Dedifferentiated amniotic fluid mesenchymal stem cell (primary cell): ENCODE measurements at regions not wholly inside any gene's neighbourhood (a gene's known extent, or its start where the extent isn't known, plus 50 kb on each side); places are given as distances from the start of the nearest gene placed in this dataset.
"Not testable (repeated sequence)": the region's sequence is repeated elsewhere in the genome, so short reads cannot be mapped to it uniquely, and the experiment has no call there.

Source experiments
- DNase-seq: peaks from one replicate; pipeline ENCODE4 v3.0.0-alpha.2; 2016; ENCODE audit errors: extremely low spot score

DNA sequence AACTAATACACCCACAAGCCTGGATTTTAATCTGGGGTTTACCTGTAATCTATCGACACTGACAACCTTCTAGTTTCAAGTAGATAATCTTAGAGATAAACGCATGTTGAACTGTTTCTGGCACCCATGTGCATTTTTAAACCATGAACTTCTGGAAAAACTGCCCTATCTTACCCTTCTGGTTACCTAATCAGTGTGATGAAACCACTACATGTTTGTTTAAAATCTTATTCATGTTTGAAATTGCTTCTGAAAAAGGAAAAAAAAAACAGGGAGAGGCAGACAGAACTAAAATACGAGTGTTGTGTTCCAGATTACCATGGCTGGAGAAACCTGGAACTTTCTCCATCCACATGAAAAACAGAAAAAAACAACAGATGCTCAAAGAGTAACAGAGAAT is 139.3 kb downstream of the MID1IP1 start:
- DNase-seq = no peak

DNA sequence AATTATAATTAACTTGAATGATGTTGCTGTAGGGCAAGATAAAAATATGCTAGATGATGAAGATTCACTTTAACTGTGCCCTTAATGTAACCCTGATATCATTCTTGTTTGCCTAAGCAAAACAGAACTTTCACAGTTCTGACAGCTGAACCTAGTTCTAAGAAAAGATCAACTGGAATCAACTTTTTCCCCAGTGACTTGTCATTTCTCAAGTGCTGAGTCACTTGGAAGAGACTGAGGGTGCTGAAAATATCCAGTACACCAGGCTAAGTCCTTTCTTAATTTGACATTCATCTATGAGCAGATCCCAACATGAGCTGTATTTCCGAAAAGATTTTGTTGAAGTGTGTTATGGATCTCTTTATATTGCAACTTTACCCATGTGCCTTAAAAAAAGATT is 140.4 kb downstream of the MID1IP1 start:
- no peak for DNase-seq

DNA sequence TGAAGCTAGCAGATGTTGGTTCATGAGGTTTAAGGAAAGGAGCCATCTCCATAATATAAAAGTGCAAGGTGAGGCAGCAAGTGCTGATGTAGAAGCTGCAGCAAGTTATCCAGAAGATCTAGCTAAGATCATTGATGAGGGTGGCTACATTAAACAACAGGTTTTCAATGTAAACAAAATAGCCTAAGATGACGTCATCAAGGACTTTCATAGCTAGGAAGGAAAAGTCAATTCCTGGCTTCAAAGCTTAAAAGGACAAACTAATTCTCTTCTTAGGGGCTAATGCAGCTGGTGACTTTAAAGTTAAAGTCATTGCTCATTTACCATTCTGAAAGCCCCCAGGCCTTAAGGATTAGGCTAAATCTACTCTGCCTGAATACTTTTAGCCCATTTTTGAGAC is 141.9 kb downstream of the MID1IP1 start:
- DNase-seq = no peak

DNA sequence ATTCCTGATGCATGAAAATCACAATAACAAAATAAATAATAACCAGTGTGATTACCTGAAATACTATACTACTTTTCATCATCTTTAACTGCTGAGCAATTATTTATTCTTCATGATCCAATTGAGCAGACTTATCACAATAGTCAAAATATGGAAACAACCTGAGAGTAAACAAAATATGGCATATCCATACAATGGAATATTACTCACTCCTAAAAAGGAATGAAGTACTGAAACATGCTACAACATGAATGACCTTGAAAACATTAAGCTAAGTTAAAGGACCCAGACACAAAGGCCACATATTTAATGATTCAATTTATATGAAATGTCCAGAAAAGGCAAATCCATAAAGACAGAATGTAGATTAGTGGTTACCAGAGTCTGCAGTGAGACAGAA is 146.8 kb downstream of the MID1IP1 start:
- DNase-seq = no peak

DNA sequence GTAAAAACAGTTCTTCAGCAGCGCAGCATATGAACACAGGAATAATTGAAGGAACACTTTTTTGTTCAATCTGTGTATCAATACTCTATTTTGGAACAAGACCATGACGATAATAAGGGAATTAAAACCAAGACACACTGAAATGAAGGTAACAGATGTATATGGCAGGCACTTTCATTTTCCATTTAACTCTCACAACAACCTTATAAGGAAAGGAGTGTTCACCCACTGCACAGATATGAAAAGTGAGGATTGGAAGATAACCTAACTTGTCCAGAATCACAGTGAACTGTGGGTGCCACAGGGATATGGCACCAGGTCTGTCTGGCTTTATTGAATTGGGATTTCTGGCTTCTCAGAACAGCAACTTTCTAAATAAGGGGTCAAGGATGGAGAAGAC is 153.3 kb downstream of the MID1IP1 start:
- DNase-seq = no peak

DNA sequence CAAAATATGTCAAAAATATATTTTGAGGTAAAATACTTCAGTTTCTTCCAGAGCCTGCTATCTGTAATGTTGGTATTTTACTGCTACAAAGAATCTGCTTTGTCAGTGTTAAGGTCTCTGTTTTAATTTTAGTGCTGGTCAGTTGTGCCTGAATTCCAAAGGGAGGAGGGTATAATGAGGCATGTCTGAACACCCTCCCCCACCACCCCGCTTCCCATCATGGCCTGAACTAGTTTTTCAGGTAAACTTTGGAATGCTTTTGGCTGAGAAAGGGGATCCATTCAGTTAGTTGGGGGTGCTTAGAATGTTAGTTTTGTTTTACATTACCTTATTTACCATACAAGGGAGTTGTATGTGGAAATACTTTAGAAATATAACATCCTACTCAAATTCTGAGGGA is 158.5 kb downstream of the MID1IP1 start:
- no peak for DNase-seq

DNA sequence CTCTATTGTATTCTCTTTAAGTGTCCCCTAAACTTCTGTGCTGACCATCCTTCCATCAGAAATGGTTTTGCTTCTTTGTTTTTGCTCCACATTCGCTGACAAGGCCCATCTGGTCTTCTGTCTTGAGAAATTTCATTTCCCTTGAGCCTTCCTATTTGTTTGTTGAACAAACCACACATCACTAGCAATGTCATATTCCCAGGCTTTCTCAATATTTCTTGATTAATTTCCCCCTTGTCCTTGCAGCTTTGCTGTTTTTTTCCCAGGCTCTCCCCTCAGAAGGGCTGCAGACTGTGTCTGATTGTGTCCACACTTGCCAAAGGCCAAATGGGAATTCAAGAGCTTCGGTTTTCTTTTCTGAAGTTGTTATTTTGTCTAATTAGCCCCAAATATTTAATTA is 158.9 kb downstream of the MID1IP1 start:
- no peak for DNase-seq

DNA sequence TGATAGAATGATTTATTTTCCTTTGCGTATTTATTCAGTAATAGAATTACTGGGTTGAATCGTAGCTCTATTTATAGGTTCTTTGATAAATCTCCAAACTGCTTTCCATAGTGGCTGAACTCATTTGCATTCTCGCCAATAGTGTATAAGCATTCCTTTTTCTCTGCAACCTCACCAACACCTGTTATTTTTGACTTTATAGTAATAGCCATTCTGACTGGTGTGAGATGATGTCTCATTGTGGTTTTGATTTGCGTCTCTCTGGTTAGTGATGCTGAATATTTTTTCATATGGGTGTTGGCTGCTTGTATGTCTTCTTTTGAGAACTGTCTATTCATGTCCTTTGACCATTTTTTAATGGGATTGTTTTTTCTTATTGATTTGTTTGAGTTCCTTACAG is 160.7 kb downstream of the MID1IP1 start:
- no peak for DNase-seq

DNA sequence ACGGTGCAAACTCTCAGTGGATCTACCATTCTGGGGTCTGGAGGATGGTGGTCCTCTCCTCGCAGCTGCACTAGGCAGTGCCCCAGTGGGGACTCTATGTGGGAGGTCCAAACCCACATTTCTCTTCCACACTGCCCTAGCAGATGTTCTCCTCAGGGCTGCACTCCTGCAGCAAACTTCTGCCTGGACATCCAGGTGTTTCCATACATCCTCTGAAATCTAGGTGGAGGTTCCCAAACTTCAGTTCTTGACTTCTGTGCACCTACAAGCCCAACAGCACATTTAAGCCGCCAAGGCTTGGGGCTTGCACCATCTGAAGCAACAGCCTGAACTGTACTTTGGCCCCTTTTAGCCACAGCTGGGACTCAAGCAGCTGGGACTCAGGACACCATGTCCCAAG is 162.0 kb downstream of the MID1IP1 start:
- DNase-seq = not testable (repeated sequence)

DNA sequence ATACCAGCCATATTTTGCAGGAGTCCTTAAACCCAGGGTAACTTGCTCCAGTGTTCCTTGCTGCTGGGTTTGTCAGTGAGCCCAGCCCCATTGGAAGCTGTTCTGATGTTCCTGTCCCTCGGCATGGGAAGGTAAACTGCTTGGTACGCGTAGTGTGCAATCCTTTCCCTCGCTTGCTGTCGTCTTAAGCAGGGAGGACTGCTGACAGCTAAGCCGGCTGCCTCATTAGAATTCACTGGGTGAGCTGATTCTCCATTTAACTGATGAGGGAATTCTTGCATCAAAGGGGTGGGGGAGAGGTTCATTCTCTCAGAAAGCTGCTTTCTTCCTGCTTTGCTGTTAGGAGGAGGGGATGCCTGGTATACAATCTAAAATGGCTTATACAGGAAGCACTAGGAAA is 164.6 kb downstream of the MID1IP1 start:
- DNase-seq = no peak

DNA sequence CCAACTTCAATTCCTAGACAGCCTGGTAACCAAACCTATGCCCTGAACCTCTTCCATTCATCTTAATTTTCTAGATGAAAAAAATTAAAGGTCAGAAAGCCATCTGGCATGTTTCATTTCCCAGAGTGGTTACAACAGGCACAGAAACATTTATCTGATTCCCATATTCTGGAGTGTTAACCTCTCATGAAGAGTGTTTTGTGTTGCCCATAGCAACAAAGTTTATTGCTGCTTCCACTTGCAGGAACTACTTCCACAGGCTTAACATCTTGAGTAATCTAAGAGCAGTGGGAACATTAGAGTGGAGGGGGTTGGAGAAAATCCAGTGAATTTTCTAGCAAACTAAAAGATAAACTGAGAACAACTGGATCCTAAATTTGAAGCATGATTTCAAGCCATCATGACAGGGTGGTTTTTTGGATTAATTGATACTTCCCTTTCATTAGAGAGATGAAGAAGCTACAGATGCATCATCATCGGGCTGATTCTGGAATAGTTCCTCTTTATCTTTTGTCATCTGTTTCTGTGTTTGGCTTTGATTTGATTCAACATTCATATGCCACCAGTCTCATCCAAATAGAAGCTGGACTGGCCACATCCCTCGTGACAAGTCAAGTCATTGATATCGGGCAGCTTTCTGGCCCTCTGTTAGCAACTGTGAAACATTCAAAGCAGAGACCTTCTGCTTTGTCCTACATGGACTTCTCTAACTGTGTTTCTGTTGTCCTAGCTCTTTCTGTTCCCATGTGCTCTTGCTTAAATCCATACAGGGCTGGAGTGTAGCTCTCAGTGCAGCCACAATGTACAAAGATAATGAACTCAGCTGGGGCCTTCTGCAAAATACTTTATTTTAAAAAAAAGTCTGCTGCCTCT is 167.3 kb downstream of the MID1IP1 start:
- no peak for DNase-seq

DNA sequence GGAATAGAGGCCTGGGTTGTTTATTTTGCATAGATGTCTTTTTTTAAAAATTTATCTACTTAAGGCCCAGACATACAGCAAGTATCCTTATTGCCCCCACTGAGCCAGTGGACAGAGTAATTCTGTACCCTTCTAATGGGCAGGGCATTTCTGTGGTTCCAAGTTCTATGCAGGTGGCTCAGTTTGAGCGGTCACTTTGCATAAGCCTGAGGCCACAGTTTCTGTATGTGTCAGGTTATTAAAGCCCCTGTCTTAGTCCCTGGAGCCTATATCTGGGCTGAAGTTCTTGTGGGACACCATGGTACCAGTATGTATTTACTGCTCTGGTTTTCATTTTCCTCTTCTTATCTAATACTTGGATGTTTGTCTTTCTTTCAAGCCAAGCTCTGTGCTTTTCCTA is 168.8 kb downstream of the MID1IP1 start:
- no peak for DNase-seq

DNA sequence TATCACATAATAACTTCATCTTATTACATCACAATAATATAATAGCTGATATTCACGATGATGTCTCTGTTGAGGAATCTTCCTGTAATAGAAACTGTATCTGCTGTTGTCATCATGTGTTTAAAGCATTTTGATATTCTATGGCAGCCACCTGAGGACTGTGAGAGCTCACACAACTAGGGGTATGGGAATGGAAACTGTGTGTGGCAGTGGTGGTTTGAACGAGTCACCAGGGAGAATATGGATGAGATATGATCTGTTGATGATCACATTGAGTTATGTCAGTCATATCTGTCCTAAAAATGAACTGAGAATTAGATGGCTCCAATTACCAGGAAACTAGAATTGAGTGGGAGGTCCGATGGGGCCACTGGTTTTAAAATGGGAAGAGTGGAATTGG is 169.6 kb downstream of the MID1IP1 start:
- DNase-seq = no peak

DNA sequence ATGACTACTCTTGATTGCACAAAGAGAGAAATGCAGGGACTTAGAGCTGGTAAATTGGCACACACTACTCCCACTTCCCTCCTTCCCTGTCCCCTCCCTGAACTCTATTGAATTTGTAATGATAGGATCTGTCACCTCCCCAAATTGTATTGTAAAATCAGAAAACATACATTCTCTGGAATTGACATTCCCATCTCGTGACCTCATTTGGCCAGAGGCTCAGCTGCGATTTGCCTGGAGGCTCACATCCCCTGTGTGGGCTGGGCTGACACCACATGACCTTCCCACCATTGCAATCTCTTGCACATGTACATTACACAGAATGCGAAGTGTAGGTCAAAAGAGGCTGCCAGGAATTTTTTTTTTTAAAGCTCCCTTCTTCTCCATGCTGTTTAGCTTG is 172.1 kb downstream of the MID1IP1 start:
- peak; percentile 48 for DNase-seq

DNA sequence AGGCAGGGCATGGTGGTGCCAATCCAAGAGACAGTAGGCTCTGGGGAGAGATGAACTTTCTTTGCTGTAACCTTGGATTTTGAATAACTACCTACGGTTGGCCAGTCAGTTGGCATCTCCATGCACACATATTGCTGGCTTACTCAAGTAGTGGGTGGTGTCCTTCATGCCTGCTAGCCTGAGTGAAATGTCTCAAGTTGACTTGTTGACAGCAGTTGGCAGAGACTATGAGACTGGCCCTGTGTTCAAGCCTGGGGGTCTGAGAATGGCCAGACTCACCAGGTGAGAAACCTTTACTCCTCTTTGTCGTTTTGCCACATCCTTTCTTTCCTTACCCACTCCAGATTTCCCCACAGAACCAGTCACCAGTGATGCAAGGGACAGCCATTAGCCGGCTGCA is 173.3 kb downstream of the MID1IP1 start:
- no peak for DNase-seq

DNA sequence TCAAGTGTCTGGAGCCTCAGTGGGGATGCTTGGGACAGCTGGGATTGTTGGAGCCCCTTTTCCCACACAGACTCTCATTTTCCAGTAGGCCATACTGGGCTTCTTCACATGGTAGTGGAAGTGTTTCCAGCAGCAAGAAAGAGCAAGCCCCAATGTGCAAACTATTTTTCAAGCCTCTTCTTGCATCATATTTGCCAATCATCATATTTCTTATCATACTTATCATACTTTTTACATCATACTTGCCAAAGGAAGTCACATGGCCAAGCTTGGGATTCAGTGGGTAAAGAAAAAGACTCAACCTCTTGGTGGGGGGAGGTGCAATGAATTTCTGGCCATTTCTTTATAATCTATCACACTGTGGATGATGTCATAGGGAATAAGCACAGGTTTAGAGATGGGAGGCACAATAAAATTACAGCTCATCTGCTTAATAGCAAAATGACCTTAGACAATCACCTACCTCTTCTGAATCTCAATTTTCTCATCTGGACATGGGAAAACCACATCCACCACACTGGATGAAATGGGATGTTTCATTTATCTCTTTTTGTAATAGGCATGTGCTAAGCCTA is 174.2 kb downstream of the MID1IP1 start:
- DNase-seq = no peak

DNA sequence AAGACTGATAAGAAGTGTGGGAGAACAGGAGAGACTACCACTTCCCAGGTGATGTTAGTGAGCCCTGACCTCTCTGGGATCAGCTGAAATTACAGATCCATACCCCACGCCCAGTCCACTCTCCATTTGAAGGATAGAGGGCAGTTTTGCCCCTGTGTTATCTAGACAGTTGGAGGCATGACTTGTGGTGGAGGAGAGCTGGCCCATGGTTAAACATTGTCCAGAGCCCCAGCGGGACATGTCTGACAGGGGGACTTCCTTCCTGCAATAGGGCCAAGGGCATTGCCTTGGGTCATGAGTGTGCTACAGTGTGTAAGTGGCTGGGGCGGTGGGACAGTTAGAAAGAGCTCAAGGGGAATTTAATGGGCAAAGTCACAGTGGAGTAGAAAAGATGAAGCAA is 181.1 kb downstream of the MID1IP1 start:
- DNase-seq = no peak

DNA sequence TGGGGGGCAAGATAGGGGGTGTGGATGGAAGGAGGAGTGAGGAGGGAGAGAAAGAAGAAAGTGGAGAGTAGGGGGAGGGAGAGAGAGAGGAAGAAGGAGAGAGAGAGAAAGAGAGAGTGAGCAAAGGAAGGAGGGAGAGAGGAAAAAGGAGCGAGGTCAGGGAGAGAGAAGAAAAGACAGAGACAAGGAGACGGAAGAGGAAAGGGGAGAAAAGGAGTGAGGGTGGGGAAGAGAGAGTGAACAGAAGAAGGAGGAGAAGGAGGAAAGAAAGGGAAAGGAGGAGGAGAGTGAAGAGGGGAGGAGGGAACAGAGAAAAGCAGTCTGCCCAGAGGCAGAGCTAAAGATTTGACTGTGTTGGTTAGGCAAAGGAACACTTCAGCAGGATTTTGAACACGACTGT is 181.6 kb downstream of the MID1IP1 start:
- DNase-seq = no peak

DNA sequence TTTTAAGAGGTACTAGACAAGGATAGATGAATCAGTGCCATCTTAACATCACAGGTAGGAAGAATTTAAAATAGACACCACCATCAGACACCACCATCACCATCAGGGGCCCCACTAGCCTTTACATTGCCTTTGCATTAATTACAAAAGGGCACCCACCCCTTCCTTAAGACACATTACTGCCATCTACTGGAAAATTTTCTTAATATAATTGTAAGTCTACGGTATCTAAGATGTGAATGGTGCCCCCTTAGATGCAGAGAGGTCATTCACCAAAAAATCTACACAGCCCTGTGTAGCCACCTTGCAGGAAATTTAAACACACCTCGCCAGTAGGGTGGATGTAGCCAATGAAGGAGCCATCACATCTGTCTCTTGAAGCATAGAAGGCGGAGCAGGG is 184.1 kb downstream of the MID1IP1 start:
- DNase-seq = no peak

DNA sequence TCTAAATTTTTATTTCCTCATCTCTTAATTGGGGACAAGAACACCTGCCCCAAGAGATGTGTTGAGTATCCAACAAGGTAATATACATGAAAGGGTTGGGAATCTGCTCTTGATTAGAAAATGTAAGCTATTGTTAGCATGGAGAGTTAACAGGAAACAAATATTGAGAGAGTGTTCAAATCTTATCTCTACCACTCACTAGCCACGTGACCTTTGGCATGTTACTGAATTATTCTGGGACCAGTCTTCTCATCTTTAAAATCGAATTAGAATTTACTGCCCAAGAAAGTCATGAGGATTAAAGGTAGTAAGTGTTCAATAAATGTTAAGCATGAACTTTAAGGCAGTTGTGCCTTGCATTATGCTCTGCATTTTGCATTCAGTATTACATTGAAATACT is 184.7 kb downstream of the MID1IP1 start:
- no peak for DNase-seq

DNA sequence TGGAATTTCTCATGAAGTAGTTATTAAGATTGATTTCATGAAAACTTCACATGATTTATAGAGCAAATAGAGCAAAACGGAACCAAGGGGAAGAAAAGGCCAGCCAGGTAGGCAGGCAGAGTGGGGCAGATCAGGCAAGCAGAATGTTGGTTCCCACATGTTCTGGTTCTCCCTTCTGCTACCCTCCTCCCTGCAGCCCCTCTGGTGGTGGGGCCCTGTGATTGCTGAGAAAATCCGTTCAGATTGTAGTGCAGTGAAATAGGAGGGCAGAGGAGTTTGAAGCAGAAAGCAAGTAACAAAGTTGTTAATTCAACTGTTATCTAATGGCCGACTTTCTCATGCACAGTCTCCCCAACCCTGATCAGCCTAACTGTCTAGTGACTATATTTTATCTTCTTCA is 185.3 kb downstream of the MID1IP1 start:
- no peak for DNase-seq

DNA sequence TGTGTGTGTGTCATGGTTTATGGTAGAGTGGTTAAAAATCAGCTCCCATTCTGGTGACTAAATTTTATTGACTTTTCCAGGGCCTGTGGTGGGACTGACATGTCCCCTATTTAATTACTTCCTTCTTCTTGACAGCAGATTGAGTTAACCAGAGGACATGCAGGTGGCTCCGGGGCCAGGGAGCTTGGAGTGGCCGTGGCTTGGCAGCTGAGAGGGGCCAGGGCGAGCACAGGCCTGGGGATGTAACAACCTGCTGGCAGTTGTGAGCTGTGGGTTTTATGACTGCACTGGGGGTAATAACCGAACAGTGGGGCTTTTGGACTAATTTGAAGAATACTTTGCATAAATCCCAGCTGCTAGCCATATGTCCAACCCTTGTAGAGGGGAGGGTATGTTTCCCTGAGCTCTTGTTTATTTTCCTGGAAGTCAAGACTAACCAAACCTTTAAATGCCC is 186.0 kb downstream of the MID1IP1 start:
- DNase-seq = no peak

DNA sequence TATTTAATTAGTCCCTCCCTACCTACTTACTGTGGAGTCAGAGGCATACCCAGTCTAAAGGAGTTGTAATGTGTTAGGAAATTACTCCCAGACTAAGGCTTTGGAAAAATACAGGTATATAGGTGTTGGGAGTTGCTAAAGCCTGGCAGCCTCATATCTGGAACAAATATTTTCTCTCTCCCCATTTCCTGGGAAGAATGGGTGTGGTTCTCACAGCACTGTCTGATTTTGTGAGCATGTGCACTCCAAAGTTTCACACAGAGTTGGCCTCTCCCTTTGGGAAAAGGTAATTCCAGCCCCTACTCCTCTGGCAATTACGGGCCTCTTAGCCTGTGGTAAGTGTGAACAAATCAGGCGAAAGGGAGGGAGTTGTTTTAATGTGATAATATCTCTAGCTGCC is 187.0 kb downstream of the MID1IP1 start:
- DNase-seq = no peak

DNA sequence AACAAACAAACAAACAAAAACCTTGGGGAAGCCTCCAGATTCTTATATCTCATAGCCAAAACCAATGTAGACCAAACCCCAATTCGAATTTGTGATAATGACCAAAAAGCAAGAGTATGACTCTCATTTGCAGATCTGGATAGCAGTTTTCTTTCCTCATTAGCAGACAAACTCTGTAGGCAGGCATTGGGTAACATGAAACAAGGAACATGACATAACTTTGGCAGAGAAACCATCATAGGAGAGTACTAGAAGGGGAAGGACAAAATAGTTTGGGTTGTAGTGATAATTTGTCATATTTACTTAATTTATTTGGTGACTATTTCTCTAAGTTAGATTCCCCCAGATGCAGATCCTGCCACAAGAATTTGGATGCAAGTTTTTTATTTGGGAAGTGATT is 187.8 kb downstream of the MID1IP1 start:
- DNase-seq = no peak
